Fibroblast of lung (primary cell): ENCODE measurements at regions not wholly inside any gene's neighbourhood (a gene's known extent, or its start where the extent isn't known, plus 50 kb on each side); places are given as distances from the start of the nearest gene placed in this dataset.

Experiments
- EZH2 ChIP-seq: IDR thresholded peaks from 2 replicates; pipeline ENCODE4 v1.5.1; 2012; ENCODE audit warnings: low read length, control low read depth, mild to moderate bottlenecking; ENCODE audit errors: missing control alignments
- TF ChIP-seq, protein P1 (sequence below), 2 donors: IDR thresholded peaks in 1 of 2; conservative IDR thresholded peaks in 1 of 2; 1 replicate in 1 of 2; 2 replicates in 1 of 2; pipeline ENCODE4 v1.5.1; 2011 to 2012; ENCODE audit warnings: low read length in 2 of 2, control low read depth in 1 of 2, inconsistent platforms in 1 of 2, low read depth in 1 of 2, mild to moderate bottlenecking in 1 of 2

DNA sequence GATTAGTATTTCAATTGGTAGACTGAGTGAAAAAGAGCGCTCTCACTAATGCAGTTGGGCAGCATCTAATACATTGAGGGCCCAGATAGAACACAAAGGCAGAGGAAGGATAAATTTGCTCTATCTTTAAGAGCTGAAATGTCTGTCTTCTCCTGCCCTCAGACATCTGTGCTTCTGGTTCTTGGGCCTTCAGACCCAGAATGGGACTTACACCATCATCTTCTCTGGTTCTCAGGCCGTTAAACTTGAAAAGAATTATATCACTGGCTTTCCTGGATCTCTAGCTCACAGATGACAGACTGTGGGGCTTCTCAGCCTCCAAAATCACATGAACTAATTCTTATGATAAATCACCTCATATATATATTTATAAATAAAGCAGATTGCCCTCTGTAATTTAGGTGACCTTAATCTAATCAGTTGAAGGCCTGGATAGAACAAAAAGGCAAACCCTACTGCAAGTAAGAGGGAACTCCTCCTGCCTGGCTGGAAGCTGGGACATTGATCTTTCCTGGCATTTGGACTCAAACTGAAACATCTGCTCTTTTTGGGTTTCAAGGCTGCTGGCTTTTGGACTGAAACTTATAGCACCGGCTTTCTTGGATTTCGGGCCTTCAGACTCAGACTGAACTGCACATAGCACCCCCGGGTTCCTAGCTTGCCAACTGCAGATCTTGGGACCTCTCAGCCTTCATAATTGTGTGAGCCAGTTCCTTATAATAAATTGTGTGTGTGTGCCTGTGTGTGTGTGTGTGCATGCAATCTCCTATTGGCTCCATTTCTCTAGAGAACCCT, 390.4 kb upstream of the PLXNA2 start:
- TF ChIP-seq, protein P1, sequence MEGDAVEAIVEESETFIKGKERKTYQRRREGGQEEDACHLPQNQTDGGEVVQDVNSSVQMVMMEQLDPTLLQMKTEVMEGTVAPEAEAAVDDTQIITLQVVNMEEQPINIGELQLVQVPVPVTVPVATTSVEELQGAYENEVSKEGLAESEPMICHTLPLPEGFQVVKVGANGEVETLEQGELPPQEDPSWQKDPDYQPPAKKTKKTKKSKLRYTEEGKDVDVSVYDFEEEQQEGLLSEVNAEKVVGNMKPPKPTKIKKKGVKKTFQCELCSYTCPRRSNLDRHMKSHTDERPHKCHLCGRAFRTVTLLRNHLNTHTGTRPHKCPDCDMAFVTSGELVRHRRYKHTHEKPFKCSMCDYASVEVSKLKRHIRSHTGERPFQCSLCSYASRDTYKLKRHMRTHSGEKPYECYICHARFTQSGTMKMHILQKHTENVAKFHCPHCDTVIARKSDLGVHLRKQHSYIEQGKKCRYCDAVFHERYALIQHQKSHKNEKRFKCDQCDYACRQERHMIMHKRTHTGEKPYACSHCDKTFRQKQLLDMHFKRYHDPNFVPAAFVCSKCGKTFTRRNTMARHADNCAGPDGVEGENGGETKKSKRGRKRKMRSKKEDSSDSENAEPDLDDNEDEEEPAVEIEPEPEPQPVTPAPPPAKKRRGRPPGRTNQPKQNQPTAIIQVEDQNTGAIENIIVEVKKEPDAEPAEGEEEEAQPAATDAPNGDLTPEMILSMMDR (conservative IDR thresholded peaks at IDR 0.05 in 1 of 2, IDR thresholded peaks at IDR 0.05 in 1 of 2; ENCODE audit: low read depth in 1 of 2, low read length in 2 of 2) = no peak
- no peak for TF ChIP-seq EZH2
